ENCODE measurements at regions not wholly inside any gene's neighbourhood (a gene's known extent, or its start where the extent isn't known, plus 50 kb on each side); places are given as distances from the start of the nearest gene placed in this dataset.
A peak's percentile ranks its signal among the peaks of the same experiment; 100 is the strongest.

- Mint-ChIP-seq H3K27me3 (no peaks in the 10 kb centered on the region), H3K36me3 (peaks cover 11% of the 10 kb centered on the region), H3K27ac (no peak overlapping the region), H3K4me3 (no peak overlapping the region), H3K9me3 (peaks cover 0 to 1% (median 0%) of the 10 kb centered on the region in 7 donors), H3K4me1 (peaks cover 0 to 36% (median 5%) of the 10 kb centered on the region in 4 donors)
- Histone ChIP-seq H3K27ac (ENCODE audit: insufficient read depth, low read length, poor library complexity, severe bottlenecking) (no peak overlapping the region), H3K36me3 (ENCODE audit: control insufficient read depth, insufficient read depth, low read length) (no peaks in the 10 kb centered on the region), H3K9me3 (ENCODE audit: control insufficient read depth in 2 of 2, low read length in 2 of 2) (no peaks in the 10 kb centered on the region), H3K4me1 (ENCODE audit: control insufficient read depth, insufficient read depth, low read length, poor library complexity, severe bottlenecking) (peaks cover under 1% of the 10 kb centered on the region), H3K4me3 (ENCODE audit: low read depth, low read length) (no peak overlapping the region), H3K27me3 (ENCODE audit: control insufficient read depth, insufficient read depth, low read length) (no peaks in the 10 kb centered on the region)
- no peak for ATAC-seq (ENCODE audit: low read depth in 2 of 2)
- DNase-seq: no peak
Measured at GRCh38 chr10:29694121-29694520, 59.4 kb upstream of the SVIL start.

GRCh38 chr10:29692121-29692539 lies 57.4 kb upstream of the SVIL start:
- Histone ChIP-seq H3K9me3 (ENCODE audit: control insufficient read depth in 2 of 2, low read length in 2 of 2) (no peaks in the 10 kb centered on the region), H3K4me1 (ENCODE audit: control insufficient read depth, insufficient read depth, low read length, poor library complexity, severe bottlenecking) (peaks cover 13% of the 10 kb centered on the region), H3K27ac (ENCODE audit: insufficient read depth, low read length, poor library complexity, severe bottlenecking) (no peak overlapping the region), H3K36me3 (ENCODE audit: control insufficient read depth, insufficient read depth, low read length) (no peaks in the 10 kb centered on the region), H3K4me3 (ENCODE audit: low read depth, low read length) (no peak overlapping the region), H3K27me3 (ENCODE audit: control insufficient read depth, insufficient read depth, low read length) (no peaks in the 10 kb centered on the region)
- no peaks in the 10 kb centered on the region for H3K27me3 Mint-ChIP-seq
- DNase-seq (no peak), ATAC-seq (ENCODE audit: low read depth in 2 of 2) (no peak)
- H3K27ac Mint-ChIP-seq: no peak overlapping the region
- H3K36me3 Mint-ChIP-seq: peaks cover 11% of the 10 kb centered on the region
- H3K9me3 Mint-ChIP-seq: peaks cover 0 to 1% (median 0%) of the 10 kb centered on the region in 7 donors
- no peak overlapping the region for H3K4me3 Mint-ChIP-seq
- H3K4me1 Mint-ChIP-seq: peaks cover 5 to 50% (median 14%) of the 10 kb centered on the region in 4 donors

- DNase-seq (no peak), ATAC-seq (ENCODE audit: low read depth in 2 of 2) (no peak)
- Mint-ChIP-seq H3K4me3 (no peak overlapping the region), H3K27ac (no peak overlapping the region), H3K4me1 (peaks cover 5 to 53% (median 18%) of the 10 kb centered on the region in 4 donors), H3K9me3 (peaks cover 0 to 1% (median 0%) of the 10 kb centered on the region in 7 donors), H3K27me3 (peaks cover 4% of the 10 kb centered on the region), H3K36me3 (peaks cover 11% of the 10 kb centered on the region)
- Histone ChIP-seq H3K4me1 (ENCODE audit: control insufficient read depth, insufficient read depth, low read length, poor library complexity, severe bottlenecking) (peaks cover 13% of the 10 kb centered on the region), H3K36me3 (ENCODE audit: control insufficient read depth, insufficient read depth, low read length) (no peaks in the 10 kb centered on the region), H3K4me3 (ENCODE audit: low read depth, low read length) (no peak overlapping the region), H3K27me3 (ENCODE audit: control insufficient read depth, insufficient read depth, low read length) (no peaks in the 10 kb centered on the region), H3K27ac (ENCODE audit: insufficient read depth, low read length, poor library complexity, severe bottlenecking) (no peak overlapping the region), H3K9me3 (ENCODE audit: control insufficient read depth in 2 of 2, low read length in 2 of 2) (no peaks in the 10 kb centered on the region)
Measured at GRCh38 chr10:29691564-29692072, 56.8 kb upstream of the SVIL start.

- Histone ChIP-seq H3K27me3 (ENCODE audit: control insufficient read depth, insufficient read depth, low read length) (no peaks in the 10 kb centered on the region), H3K4me1 (ENCODE audit: control insufficient read depth, insufficient read depth, low read length, poor library complexity, severe bottlenecking) (peaks cover 13% of the 10 kb centered on the region), H3K9me3 (ENCODE audit: control insufficient read depth in 2 of 2, low read length in 2 of 2) (no peaks in the 10 kb centered on the region), H3K27ac (ENCODE audit: insufficient read depth, low read length, poor library complexity, severe bottlenecking) (no peak overlapping the region), H3K36me3 (ENCODE audit: control insufficient read depth, insufficient read depth, low read length) (no peaks in the 10 kb centered on the region), H3K4me3 (ENCODE audit: low read depth, low read length) (no peak overlapping the region)
- ATAC-seq (ENCODE audit: low read depth in 2 of 2) (peak; percentile 34 to 61), DNase-seq (no peak)
- no peak overlapping the region for H3K27ac Mint-ChIP-seq
- H3K27me3 Mint-ChIP-seq: peaks cover 5% of the 10 kb centered on the region
- peaks cover 0 to 2% (median 0%) of the 10 kb centered on the region in 7 donors for H3K9me3 Mint-ChIP-seq
- peak overlapping the region in 1 of 4 donors; percentile 8 for H3K4me3 Mint-ChIP-seq
- H3K4me1 Mint-ChIP-seq: peaks cover 5 to 69% (median 23%) of the 10 kb centered on the region in 4 donors
- H3K36me3 Mint-ChIP-seq: peaks cover 20% of the 10 kb centered on the region
Measured at GRCh38 chr10:29689001-29689400, 54.2 kb upstream of the SVIL start.

DNA sequence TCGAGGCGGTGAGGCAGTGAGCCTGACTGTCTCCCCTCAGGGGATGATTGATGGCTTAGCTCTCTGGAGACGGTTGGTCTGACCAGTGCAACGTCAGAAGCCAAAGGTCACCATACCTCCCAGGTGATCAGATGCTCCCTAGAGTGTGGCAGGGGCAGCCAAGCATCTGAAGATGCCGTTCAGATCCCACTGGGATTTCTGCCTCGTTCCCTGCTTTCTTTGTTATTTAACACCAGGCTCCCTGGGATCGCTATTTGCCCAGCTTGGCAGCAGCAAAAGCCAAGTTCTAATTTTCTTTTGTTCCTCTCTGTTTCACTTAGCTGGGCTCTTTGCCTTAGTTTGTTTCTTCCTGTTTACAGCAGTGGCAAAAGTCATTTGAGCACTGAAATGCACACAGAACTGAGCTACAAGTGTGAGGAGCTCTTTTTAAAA lies 53.5 kb upstream of the SVIL start:
- Mint-ChIP-seq H3K36me3 (peaks cover 17% of the 10 kb centered on the region), H3K9me3 (peaks cover 0 to 3% (median 0%) of the 10 kb centered on the region in 7 donors), H3K27me3 (peaks cover 5% of the 10 kb centered on the region), H3K4me3 (no peak overlapping the region), H3K4me1 (peaks cover 6 to 70% (median 28%) of the 10 kb centered on the region in 4 donors), H3K27ac (peak overlapping the region in 1 of 3 donors; percentile 70)
- Histone ChIP-seq H3K27ac (ENCODE audit: insufficient read depth, low read length, poor library complexity, severe bottlenecking) (no peak overlapping the region), H3K4me3 (ENCODE audit: low read depth, low read length) (no peak overlapping the region), H3K36me3 (ENCODE audit: control insufficient read depth, insufficient read depth, low read length) (no peaks in the 10 kb centered on the region), H3K4me1 (ENCODE audit: control insufficient read depth, insufficient read depth, low read length, poor library complexity, severe bottlenecking) (peaks cover 13% of the 10 kb centered on the region), H3K9me3 (ENCODE audit: control insufficient read depth in 2 of 2, low read length in 2 of 2) (no peaks in the 10 kb centered on the region), H3K27me3 (ENCODE audit: control insufficient read depth, insufficient read depth, low read length) (no peaks in the 10 kb centered on the region)
- ATAC-seq (ENCODE audit: low read depth in 2 of 2) (no peak), DNase-seq (no peak)

DNA sequence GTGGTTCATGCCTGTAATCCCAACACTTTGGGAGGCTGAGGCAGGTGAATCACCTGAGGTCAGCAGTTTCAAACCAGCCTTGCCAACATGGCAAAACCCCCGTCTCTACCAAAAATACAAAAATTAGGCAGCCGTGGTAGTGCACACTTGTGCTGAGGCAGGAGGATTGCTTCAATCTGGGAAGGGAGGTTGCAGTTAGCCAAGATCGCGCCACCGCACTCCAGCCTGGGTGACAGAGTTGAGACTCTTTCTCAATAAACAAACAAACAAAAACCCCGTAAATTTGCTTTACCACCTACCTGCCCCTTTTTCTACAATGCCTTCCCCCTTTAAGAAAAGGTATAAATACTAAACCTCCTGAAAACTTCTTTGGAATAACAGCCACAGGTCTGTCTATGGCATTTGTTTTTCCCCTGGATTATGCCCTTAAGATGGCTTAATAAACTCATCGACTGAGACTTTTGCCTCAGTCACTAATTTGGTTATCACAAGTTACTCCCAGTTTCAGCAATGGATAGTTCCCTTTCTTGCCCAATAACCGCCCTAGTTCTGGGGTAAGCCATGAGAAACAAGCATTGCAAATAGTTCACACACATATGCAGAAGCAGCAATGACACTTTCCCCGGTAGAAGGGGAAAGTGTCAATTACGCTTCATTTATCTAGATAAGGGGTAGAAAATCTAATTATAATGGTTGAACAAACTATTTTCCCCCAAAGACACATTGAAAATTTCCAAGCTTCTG lies 52.8 kb upstream of the SVIL start:
- H3K4me3 ChIP-seq (ENCODE audit: low read depth, low read length): no peak overlapping the region
- H3K4me1 ChIP-seq (ENCODE audit: control insufficient read depth, insufficient read depth, low read length, poor library complexity, severe bottlenecking): peaks cover 20% of the 10 kb centered on the region
- H3K36me3 ChIP-seq (ENCODE audit: control insufficient read depth, insufficient read depth, low read length): no peaks in the 10 kb centered on the region
- H3K4me1 Mint-ChIP-seq: peaks cover 12 to 73% (median 34%) of the 10 kb centered on the region in 4 donors
- H3K9me3 Mint-ChIP-seq: peaks cover 0 to 4% (median 0%) of the 10 kb centered on the region in 7 donors
- peaks cover 5% of the 10 kb centered on the region for H3K27me3 Mint-ChIP-seq
- H3K27ac Mint-ChIP-seq: peak overlapping the region in 2 of 3 donors; percentile 17 to 70
- H3K36me3 Mint-ChIP-seq: peaks cover 17% of the 10 kb centered on the region
- no peak for ATAC-seq (ENCODE audit: low read depth in 2 of 2)
- no peaks in the 10 kb centered on the region for H3K9me3 ChIP-seq (ENCODE audit: control insufficient read depth in 2 of 2, low read length in 2 of 2)
- H3K27ac ChIP-seq (ENCODE audit: insufficient read depth, low read length, poor library complexity, severe bottlenecking): no peak overlapping the region
- H3K4me3 Mint-ChIP-seq: no peak overlapping the region
- H3K27me3 ChIP-seq (ENCODE audit: control insufficient read depth, insufficient read depth, low read length): no peaks in the 10 kb centered on the region
- DNase-seq: no peak

DNA sequence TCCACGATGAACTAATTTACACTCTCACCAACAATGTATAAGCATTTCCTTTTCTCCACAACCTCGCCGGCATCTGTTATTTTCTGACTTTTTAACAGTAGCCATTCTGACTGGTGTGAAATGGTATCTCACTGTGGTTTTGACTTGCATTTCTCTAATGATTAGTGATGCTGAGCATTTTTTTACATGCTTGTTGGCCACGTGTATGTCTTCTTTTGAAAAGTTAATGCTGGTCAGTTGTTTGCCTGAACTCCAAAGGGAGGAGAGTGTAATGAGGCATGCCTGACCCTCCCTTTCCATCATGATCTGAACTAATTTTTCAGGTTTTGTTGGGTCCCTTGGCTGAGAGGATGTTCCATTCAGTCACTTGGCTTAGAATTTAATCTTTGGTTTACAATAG lies 50.7 kb upstream of the SVIL start:
- ATAC-seq (ENCODE audit: low read depth in 2 of 2): no peak
- peaks cover 14% of the 10 kb centered on the region for H3K36me3 Mint-ChIP-seq
- H3K4me1 ChIP-seq (ENCODE audit: control insufficient read depth, insufficient read depth, low read length, poor library complexity, severe bottlenecking): peaks cover 40% of the 10 kb centered on the region
- H3K9me3 Mint-ChIP-seq: peaks cover 0 to 4% (median 0%) of the 10 kb centered on the region in 7 donors
- no peak overlapping the region for H3K4me3 ChIP-seq (ENCODE audit: low read depth, low read length)
- no peak overlapping the region for H3K27ac ChIP-seq (ENCODE audit: insufficient read depth, low read length, poor library complexity, severe bottlenecking)
- H3K4me1 Mint-ChIP-seq: peaks cover 25 to 85% (median 49%) of the 10 kb centered on the region in 4 donors
- DNase-seq: no peak
- peaks cover 5% of the 10 kb centered on the region for H3K27me3 Mint-ChIP-seq
- peak overlapping the region in 2 of 3 donors; percentile 29 to 70 for H3K27ac Mint-ChIP-seq
- no peaks in the 10 kb centered on the region for H3K36me3 ChIP-seq (ENCODE audit: control insufficient read depth, insufficient read depth, low read length)
- H3K27me3 ChIP-seq (ENCODE audit: control insufficient read depth, insufficient read depth, low read length): no peaks in the 10 kb centered on the region
- H3K4me3 Mint-ChIP-seq: no peak overlapping the region
- H3K9me3 ChIP-seq (ENCODE audit: control insufficient read depth in 2 of 2, low read length in 2 of 2): no peaks in the 10 kb centered on the region
